ENCODE measurements at regions not wholly inside any gene's neighbourhood (a gene's known extent, or its start where the extent isn't known, plus 50 kb on each side); places are given as distances from the start of the nearest gene placed in this dataset.

- DNase-seq, result no peak
Measured at GRCh38 chr5:74576941-74577456, 63.5 kb downstream of the ENC1 start.

- no peak for DNase-seq
Measured at GRCh38 chr5:74575741-74576538, 64.6 kb downstream of the ENC1 start.

GRCh38 chr5:74570250-74570649 lies 70.3 kb downstream of the ENC1 start:
- no peak for DNase-seq

- DNase-seq, result no peak
Measured at GRCh38 chr5:74567411-74567995, 73.0 kb downstream of the ENC1 start.

GRCh38 chr5:74562122-74562521 lies 78.4 kb downstream of the ENC1 start:
- no peak for DNase-seq

- DNase-seq, result no peak
Measured at GRCh38 chr5:74560245-74560644, 80.3 kb downstream of the ENC1 start.

GRCh38 chr5:74556631-74557595 lies 83.6 kb downstream of the ENC1 start:
- no peak for DNase-seq

GRCh38 chr5:74556006-74556405 lies 84.5 kb downstream of the ENC1 start:
- DNase-seq, result no peak

GRCh38 chr5:74552101-74552500 lies 88.4 kb downstream of the ENC1 start:
- no peak for DNase-seq

GRCh38 chr5:74550927-74551326 lies 89.6 kb downstream of the ENC1 start:
- DNase-seq, result no peak

GRCh38 chr5:74549384-74549783 lies 91.1 kb downstream of the ENC1 start:
- no peak for DNase-seq

GRCh38 chr5:74546796-74547195 lies 93.7 kb downstream of the ENC1 start:
- no peak for DNase-seq

GRCh38 chr5:74544811-74545210 lies 95.7 kb downstream of the ENC1 start:
- no peak for DNase-seq

GRCh38 chr5:74543162-74543995 lies 97.1 kb downstream of the ENC1 start:
- no peak for DNase-seq

- no peak for DNase-seq
Measured at GRCh38 chr5:74542482-74542881, 98.0 kb downstream of the ENC1 start.

GRCh38 chr5:74541381-74541781 lies 99.1 kb downstream of the ENC1 start:
- no peak for DNase-seq

GRCh38 chr5:74540622-74541021 lies 99.9 kb downstream of the ENC1 start:
- DNase-seq, result no peak

- DNase-seq, result no peak
Measured at GRCh38 chr5:74539986-74540385, 100.5 kb downstream of the ENC1 start.

- DNase-seq, result no peak
Measured at GRCh38 chr5:74538206-74538661, 102.3 kb downstream of the ENC1 start.

- no peak for DNase-seq
Measured at GRCh38 chr5:74536658-74537057, 103.9 kb downstream of the ENC1 start.

- no peak for DNase-seq
Measured at GRCh38 chr5:74535926-74536325, 104.6 kb downstream of the ENC1 start.
